GM10266 (cell line): ENCODE measurements at regions not wholly inside any gene's neighbourhood (a gene's known extent, or its start where the extent isn't known, plus 50 kb on each side); places are given as distances from the start of the nearest gene placed in this dataset.

Experiments used
- DNase-seq: peaks from one replicate; pipeline ENCODE4 v3.0.0; 2012; ENCODE audit errors: extremely low spot score
- TF ChIP-seq, protein P1 (sequence below): IDR thresholded peaks from 2 replicates; pipeline ENCODE4 v1.5.1; 2012; ENCODE audit warnings: mild to moderate bottlenecking, low read depth; ENCODE audit not compliant: control insufficient read depth, insufficient read depth; ENCODE audit errors: missing control alignments

DNA sequence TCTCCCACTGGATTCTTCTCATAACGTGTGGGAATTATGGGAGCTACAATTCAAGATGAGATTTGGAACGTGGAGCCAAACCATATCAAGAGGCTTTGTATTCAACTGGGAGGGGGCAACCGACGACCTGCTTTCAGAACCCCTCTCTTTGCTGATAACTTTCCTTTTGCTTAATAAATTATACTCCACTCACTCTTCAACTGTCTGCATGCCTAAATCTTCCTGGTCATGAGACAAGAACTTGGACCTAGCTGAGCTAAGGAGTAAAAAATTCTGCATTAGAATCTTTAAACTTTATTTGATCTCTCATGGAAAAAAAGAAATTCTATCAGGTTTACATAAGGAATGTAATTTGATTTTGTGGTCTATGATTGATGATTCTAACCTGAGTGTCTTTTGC is 86.7 kb upstream of the CYYR1 start:
- TF ChIP-seq, protein P1, sequence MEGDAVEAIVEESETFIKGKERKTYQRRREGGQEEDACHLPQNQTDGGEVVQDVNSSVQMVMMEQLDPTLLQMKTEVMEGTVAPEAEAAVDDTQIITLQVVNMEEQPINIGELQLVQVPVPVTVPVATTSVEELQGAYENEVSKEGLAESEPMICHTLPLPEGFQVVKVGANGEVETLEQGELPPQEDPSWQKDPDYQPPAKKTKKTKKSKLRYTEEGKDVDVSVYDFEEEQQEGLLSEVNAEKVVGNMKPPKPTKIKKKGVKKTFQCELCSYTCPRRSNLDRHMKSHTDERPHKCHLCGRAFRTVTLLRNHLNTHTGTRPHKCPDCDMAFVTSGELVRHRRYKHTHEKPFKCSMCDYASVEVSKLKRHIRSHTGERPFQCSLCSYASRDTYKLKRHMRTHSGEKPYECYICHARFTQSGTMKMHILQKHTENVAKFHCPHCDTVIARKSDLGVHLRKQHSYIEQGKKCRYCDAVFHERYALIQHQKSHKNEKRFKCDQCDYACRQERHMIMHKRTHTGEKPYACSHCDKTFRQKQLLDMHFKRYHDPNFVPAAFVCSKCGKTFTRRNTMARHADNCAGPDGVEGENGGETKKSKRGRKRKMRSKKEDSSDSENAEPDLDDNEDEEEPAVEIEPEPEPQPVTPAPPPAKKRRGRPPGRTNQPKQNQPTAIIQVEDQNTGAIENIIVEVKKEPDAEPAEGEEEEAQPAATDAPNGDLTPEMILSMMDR = no peak
- DNase-seq = no peak

DNA sequence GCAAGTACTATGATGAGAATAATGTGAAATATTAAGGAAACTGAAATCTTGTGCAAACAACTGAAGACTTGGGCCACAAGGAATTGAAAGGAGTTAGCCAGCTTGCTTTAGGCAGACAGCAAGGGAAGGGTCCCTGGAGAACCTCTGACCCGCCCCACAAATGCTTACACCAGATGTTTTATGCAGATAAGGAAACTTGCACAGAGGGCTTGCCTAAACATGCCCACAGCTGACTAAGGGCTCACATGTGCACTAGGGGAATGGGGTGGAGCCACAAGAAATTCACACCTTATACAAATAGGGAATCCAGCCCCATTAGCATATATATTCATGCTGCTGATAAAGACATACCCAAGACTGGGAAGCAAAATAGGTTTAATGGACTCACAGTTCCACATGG is 86.1 kb upstream of the CYYR1 start:
- DNase-seq = no peak
- TF ChIP-seq, protein P1 = no peak

DNA sequence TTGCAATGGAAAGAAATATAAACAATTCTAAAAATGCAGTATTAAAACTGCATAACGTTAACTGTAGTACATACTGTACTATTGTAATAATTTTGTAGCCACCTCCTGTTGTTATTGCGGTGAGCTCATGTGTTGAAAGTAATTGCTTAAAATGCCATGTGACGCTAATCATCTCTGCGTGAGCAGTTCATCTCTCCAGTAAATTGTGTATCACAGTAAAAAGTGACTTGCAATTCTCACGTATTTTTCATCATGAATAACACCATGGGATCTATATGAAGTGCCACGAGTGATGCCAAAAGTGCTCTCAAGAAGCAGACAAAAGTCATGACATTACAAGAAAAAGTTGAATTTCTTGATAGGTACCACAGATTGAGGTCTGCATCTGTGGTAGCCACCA is 82.4 kb upstream of the CYYR1 start:
- DNase-seq = no peak
- TF ChIP-seq, protein P1 = no peak

DNA sequence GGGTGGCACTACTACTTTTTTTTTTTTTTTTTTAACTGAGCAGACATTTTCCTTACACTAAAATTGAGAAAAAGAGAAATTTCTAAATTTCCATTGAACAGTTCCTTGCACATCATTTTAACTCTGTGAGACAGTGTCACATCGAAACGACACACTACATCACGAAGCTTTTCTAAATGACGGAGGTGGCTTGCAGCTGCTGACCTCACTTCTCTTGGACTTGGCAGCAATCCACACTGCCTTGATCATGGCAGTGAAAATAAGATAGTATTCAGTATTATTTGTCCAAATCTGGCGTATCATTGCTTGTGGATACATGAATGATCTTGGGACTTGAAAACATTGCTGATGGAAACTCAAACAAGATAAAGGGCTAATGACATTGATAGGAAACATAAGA is 80.3 kb upstream of the CYYR1 start:
- no peak for DNase-seq
- TF ChIP-seq, protein P1 = no peak

DNA sequence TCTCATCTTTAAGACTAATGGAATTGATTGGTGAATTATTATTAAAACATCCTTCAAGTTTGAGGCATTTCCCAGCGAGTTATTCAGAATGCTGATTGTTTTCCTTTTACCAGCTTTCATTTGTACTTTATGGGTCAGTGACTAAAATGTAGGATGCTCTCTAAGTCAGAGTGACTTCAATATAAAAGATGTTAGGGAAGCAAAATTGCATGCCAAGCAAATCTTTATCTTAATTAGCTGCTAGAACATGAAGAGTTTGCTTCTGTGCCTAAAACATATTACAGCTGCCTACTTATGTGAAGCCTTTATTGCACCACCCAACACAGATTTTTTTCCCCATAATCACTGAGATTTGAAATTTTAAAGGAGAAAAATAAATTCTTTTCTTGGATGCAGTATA is 79.8 kb upstream of the CYYR1 start:
- TF ChIP-seq, protein P1 = no peak
- no peak for DNase-seq

DNA sequence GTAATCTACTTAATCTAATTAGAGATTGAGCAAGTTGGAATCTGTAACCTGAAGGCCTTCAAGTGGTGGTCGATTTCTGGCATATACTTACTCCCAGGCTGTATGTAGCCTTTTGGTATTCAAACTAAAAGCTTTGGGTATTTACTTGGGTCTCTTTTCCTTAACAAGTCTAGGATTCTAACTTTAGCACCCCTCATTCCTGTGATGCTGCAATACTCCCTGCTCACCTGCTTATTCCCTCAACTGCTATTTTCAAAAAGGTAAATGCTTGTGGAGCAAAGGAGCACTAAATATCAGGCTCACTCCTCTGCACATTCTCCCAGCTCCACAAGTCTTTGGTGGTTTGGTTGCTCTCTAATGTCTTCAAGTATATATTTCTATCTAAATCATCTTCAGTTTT is 68.0 kb upstream of the CYYR1 start:
- TF ChIP-seq, protein P1 = no peak
- DNase-seq = no peak

DNA sequence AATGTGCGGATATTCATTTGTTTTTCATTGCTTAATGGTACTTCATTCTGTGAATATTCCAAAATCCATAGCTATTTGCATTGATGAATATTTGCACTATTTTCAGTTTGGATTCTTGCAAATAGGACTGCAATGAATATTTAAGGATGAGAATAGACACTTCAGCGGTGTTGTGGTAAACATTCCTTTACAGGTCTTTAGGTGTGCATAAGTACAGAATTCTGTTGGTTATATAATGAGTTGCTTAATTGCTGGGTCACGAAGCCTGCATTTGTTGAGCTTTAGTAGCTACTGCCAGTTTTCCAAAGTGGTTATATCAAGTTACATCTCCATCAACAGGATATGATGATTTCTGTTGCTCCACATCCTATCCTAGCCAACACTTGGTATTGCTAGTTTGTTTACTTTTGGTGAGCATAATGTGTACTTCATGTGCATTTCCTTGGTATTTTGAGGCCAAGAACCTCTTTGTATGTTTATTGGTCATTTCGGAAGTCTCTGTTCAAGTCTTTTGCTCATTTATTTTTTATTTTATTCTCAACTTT is 64.2 kb upstream of the CYYR1 start:
- TF ChIP-seq, protein P1 = no peak
- DNase-seq = no peak
